ENCODE measurements at regions not wholly inside any gene's neighbourhood (a gene's known extent, or its start where the extent isn't known, plus 50 kb on each side); places are given as distances from the start of the nearest gene placed in this dataset.

GRCh38 chr2:41771710-41772109, 276.1 kb upstream of the PKDCC start (continued):
- TF ChIP-seq MEF2A (IDR thresholded peaks at IDR 0.05; ENCODE audit: insufficient read depth, low read depth, low read length) (no peak), CEBPZ (IDR thresholded peaks at IDR 0.05; ENCODE audit: low read depth, low read length) (no peak), CREM (IDR thresholded peaks at IDR 0.05; ENCODE audit: low read depth) (no peak), YBX1 (IDR thresholded peaks at IDR 0.05) (no peak), TBL1XR1 (IDR thresholded peaks at IDR 0.05; ENCODE audit: low read depth, low read length) (no peak), ZBTB11 (CRISPR knock-in tag; IDR thresholded peaks at IDR 0.05) (no peak), PRDM15 (CRISPR knock-in tag; IDR thresholded peaks at IDR 0.05) (no peak)

All from GM12878 (cell line).